ENCODE measurements at regions not wholly inside any gene's neighbourhood (a gene's known extent, or its start where the extent isn't known, plus 50 kb on each side); places are given as distances from the start of the nearest gene placed in this dataset.

- in situ Hi-C loops (cut with HindIII; ENCODE audit: low pct_ligation_motif_present, low sequenced_read_pairs): no loop called here
Measured at GRCh38 chr6:99833034-99833433, 161.0 kb downstream of the MCHR2 start.

GRCh38 chr6:99836471-99836870 lies 157.6 kb downstream of the MCHR2 start:
- in situ Hi-C loops (cut with HindIII; ENCODE audit: low pct_ligation_motif_present, low sequenced_read_pairs): no loop called here
- no peak overlapping the region for H3K27ac ChIP-seq
- no peaks in the 10 kb centered on the region for H3K36me3 ChIP-seq (replicated peaks)
- H3K4me3 ChIP-seq (ENCODE audit: low read depth, low read length): no peak overlapping the region
- TF ChIP-seq CTCF (IDR thresholded peaks at IDR 0.05; ENCODE audit: low read depth, low read length, missing control alignments): no peak
- no peak for DNase-seq
- H3K27me3 ChIP-seq (replicated peaks): no peaks in the 10 kb centered on the region

More at GRCh38 chr6:99833034-99833433, 161.0 kb downstream of the MCHR2 start:
- Histone ChIP-seq H3K36me3 (replicated peaks) (no peaks in the 10 kb centered on the region), H3K27me3 (replicated peaks) (no peaks in the 10 kb centered on the region), H3K27ac (no peak overlapping the region), H3K4me3 (ENCODE audit: low read depth, low read length) (no peak overlapping the region)
- TF ChIP-seq CTCF (IDR thresholded peaks at IDR 0.05; ENCODE audit: low read depth, low read length, missing control alignments): no peak
- DNase-seq: no peak

- H3K36me3 ChIP-seq (replicated peaks): no peaks in the 10 kb centered on the region
- no peaks in the 10 kb centered on the region for H3K27me3 ChIP-seq (replicated peaks)
- H3K27ac ChIP-seq: no peak overlapping the region
- DNase-seq: no peak
- no peak for TF ChIP-seq CTCF (IDR thresholded peaks at IDR 0.05; ENCODE audit: low read depth, low read length, missing control alignments)
- no peak overlapping the region for H3K4me3 ChIP-seq (ENCODE audit: low read depth, low read length)
- in situ Hi-C loops (cut with HindIII; ENCODE audit: low pct_ligation_motif_present, low sequenced_read_pairs): no loop called here
Measured at GRCh38 chr6:99838607-99839006, 155.4 kb downstream of the MCHR2 start.

GRCh38 chr6:99841297-99841696 lies 152.7 kb downstream of the MCHR2 start:
- no peak overlapping the region for H3K27ac ChIP-seq
- no peaks in the 10 kb centered on the region for H3K36me3 ChIP-seq (replicated peaks)
- DNase-seq: no peak
- no peak overlapping the region for H3K4me3 ChIP-seq (ENCODE audit: low read depth, low read length)
- TF ChIP-seq CTCF (IDR thresholded peaks at IDR 0.05; ENCODE audit: low read depth, low read length, missing control alignments): no peak
- no peaks in the 10 kb centered on the region for H3K27me3 ChIP-seq (replicated peaks)
- in situ Hi-C loops (cut with HindIII; ENCODE audit: low pct_ligation_motif_present, low sequenced_read_pairs): no loop called here

GRCh38 chr6:99846006-99846405 lies 148.0 kb downstream of the MCHR2 start:
- DNase-seq: no peak
- in situ Hi-C loops (cut with HindIII; ENCODE audit: low pct_ligation_motif_present, low sequenced_read_pairs): no loop called here
- no peaks in the 10 kb centered on the region for H3K36me3 ChIP-seq (replicated peaks)
- H3K27ac ChIP-seq: no peak overlapping the region
- H3K27me3 ChIP-seq (replicated peaks): no peaks in the 10 kb centered on the region
- H3K4me3 ChIP-seq (ENCODE audit: low read depth, low read length): no peak overlapping the region
- no peak for TF ChIP-seq CTCF (IDR thresholded peaks at IDR 0.05; ENCODE audit: low read depth, low read length, missing control alignments)

- no peak for DNase-seq
- in situ Hi-C loops (cut with HindIII; ENCODE audit: low pct_ligation_motif_present, low sequenced_read_pairs): no loop called here
- Histone ChIP-seq H3K36me3 (replicated peaks) (no peaks in the 10 kb centered on the region), H3K4me3 (ENCODE audit: low read depth, low read length) (no peak overlapping the region), H3K27me3 (replicated peaks) (no peaks in the 10 kb centered on the region), H3K27ac (no peak overlapping the region)
- no peak for TF ChIP-seq CTCF (IDR thresholded peaks at IDR 0.05; ENCODE audit: low read depth, low read length, missing control alignments)
Measured at GRCh38 chr6:99850841-99851240, 143.2 kb downstream of the MCHR2 start.

Measured in brain microvascular endothelial cell (primary cell).